ACC112 (cell line): ENCODE measurements at regions not wholly inside any gene's neighbourhood (a gene's known extent, or its start where the extent isn't known, plus 50 kb on each side); places are given as distances from the start of the nearest gene placed in this dataset.
"Not testable (repeated sequence)": the region's sequence is repeated elsewhere in the genome, so short reads cannot be mapped to it uniquely, and the experiment has no call there.

Experiments
- H2AFZ ChIP-seq: fragments of 200-600 bp; sonication (generic); one replicate; pipeline ENCODE4 v1.6.0; 2017; ENCODE audit warnings: antibody characterized with exemption, low read length; ENCODE audit not compliant: unreplicated experiment
- H3K27ac ChIP-seq: fragments of 200-600 bp; sonication (generic); 2 replicates; pipeline ENCODE4 v1.5.1; 2014; ENCODE audit warnings: low read depth, mild to moderate bottlenecking, antibody characterized with exemption, low read length, moderate library complexity
- H3K27me3 ChIP-seq: fragments of 200-600 bp; sonication (generic); 2 replicates; pipeline ENCODE4 v1.6.1; 2014; ENCODE audit warnings: mild to moderate bottlenecking, antibody characterized with exemption, low read length, moderate library complexity, mixed read lengths; ENCODE audit not compliant: insufficient read depth
- H3K36me3 ChIP-seq: fragments of 200-600 bp; sonication (generic); 2 replicates; pipeline ENCODE4 v1.6.1; 2016; ENCODE audit warnings: mild to moderate bottlenecking, antibody characterized with exemption, low read length, moderate library complexity, mixed read lengths; ENCODE audit not compliant: insufficient read depth
- H3K4me1 ChIP-seq: fragments of 200-600 bp; sonication (generic); one replicate; pipeline ENCODE4 v1.6.1; 2016; ENCODE audit warnings: low read length, mixed read lengths; ENCODE audit not compliant: insufficient read depth, unreplicated experiment, control insufficient read depth
- H3K4me3 ChIP-seq: fragments of 200-600 bp; sonication (generic); 2 replicates; pipeline ENCODE4 v1.5.1; 2014; ENCODE audit warnings: mild to moderate bottlenecking, low read depth, low read length
- H3K79me2 ChIP-seq: fragments of 200-600 bp; sonication (generic); one replicate; pipeline ENCODE4 v1.6.0; 2016; ENCODE audit warnings: low read length; ENCODE audit not compliant: control insufficient read depth, unreplicated experiment, insufficient read depth

- Histone ChIP-seq H3K27me3 (no peaks in the 10 kb centered on the region), H3K4me1 (peaks cover 15% of the 10 kb centered on the region), H2AFZ (no peak overlapping the region), H3K4me3 (no peak overlapping the region), H3K36me3 (no peaks in the 10 kb centered on the region), H3K27ac (peak overlapping the region; percentile 21; the same call in 1 of the 2 replicates), H3K79me2 (no peaks in the 10 kb centered on the region)
These were observed 67.1 kb upstream of the HSPB3 start for GRCh38 chr5:54388409-54388808.

- no peak overlapping the region for H3K4me3 ChIP-seq
- peaks cover 15% of the 10 kb centered on the region for H3K4me1 ChIP-seq
- H3K27me3 ChIP-seq, result no peaks in the 10 kb centered on the region
- no peaks in the 10 kb centered on the region for H3K79me2 ChIP-seq
- H3K36me3 ChIP-seq, result no peaks in the 10 kb centered on the region
- no peak overlapping the region for H3K27ac ChIP-seq
- no peak overlapping the region for H2AFZ ChIP-seq
These were observed 67.8 kb upstream of the HSPB3 start for GRCh38 chr5:54387659-54388232.

- Histone ChIP-seq H2AFZ (no peak overlapping the region), H3K36me3 (no peaks in the 10 kb centered on the region), H3K27ac (no peak overlapping the region), H3K4me1 (peaks cover 15% of the 10 kb centered on the region), H3K4me3 (no peak overlapping the region), H3K27me3 (no peaks in the 10 kb centered on the region), H3K79me2 (no peaks in the 10 kb centered on the region)
These were observed 68.5 kb upstream of the HSPB3 start for GRCh38 chr5:54387031-54387430.

- Histone ChIP-seq H2AFZ (no peak overlapping the region), H3K79me2 (no peaks in the 10 kb centered on the region), H3K27ac (no peak overlapping the region), H3K4me1 (peaks cover 15% of the 10 kb centered on the region), H3K4me3 (no peak overlapping the region), H3K27me3 (no peaks in the 10 kb centered on the region), H3K36me3 (no peaks in the 10 kb centered on the region)
These were observed 69.5 kb upstream of the HSPB3 start for GRCh38 chr5:54385994-54386393.

GRCh38 chr5:54384356-54384933 lies 71.1 kb upstream of the HSPB3 start:
- Histone ChIP-seq H3K36me3 (no peaks in the 10 kb centered on the region), H3K27ac (no peak overlapping the region), H3K4me1 (peaks cover 13% of the 10 kb centered on the region), H3K4me3 (no peak overlapping the region), H3K79me2 (no peaks in the 10 kb centered on the region), H3K27me3 (no peaks in the 10 kb centered on the region), H2AFZ (no peak overlapping the region)

GRCh38 chr5:54383941-54384340 lies 71.6 kb upstream of the HSPB3 start:
- Histone ChIP-seq H3K27ac (no peak overlapping the region), H3K79me2 (no peaks in the 10 kb centered on the region), H3K4me1 (peaks cover 13% of the 10 kb centered on the region)

DNA sequence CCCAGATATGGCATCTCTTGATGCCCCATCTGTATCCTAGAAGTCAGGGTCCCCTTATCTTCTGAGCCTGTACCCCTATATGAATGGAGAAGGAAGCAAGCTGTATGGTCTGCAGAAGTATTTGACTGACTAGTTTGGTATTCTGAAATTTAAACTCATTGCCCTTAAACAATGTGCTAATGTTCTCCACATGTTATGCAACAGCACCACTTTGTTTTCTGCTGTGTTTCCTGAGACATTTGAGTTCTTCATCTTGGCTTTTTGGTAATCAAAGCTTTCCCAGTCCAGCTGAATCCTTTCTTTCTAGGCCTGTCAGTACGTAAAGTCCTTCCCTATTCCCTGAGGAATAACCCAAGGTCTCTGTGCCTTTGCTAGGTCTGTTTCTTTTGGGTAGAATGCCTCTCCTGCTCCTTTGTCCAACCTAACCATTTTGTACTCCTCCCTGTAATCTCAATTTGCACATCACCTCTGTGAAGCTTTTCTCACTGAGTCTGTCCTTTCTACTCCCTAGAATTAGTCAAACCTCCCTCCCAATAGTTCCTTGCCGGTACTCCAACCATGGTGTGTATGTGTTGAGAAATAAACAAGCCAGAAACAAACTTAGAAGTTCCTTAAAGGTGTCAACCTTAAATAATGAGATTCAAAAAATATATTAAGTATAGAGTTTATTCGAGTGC lies 72.1 kb upstream of the HSPB3 start:
- Histone ChIP-seq H3K4me3 (no peak overlapping the region), H2AFZ (no peak overlapping the region), H3K36me3 (no peaks in the 10 kb centered on the region), H3K27me3 (no peaks in the 10 kb centered on the region), H3K4me1 (peaks cover 10% of the 10 kb centered on the region), H3K79me2 (no peaks in the 10 kb centered on the region), H3K27ac (no peak overlapping the region)

More at GRCh38 chr5:54383941-54384340, 71.6 kb upstream of the HSPB3 start:
- no peaks in the 10 kb centered on the region for H3K36me3 ChIP-seq
- no peak overlapping the region for H2AFZ ChIP-seq
- H3K4me3 ChIP-seq, result no peak overlapping the region
- no peaks in the 10 kb centered on the region for H3K27me3 ChIP-seq

- H3K27me3 ChIP-seq, H3K27ac ChIP-seq, H3K79me2 ChIP-seq, H3K4me3 ChIP-seq, H3K4me1 ChIP-seq, H3K36me3 ChIP-seq, H2AFZ ChIP-seq: not testable (repeated sequence)
These were observed 70.9 kb upstream of the ARL15 start for GRCh38 chr5:54381319-54381718.

- H3K27ac ChIP-seq, result no peak overlapping the region
- H3K4me3 ChIP-seq, result no peak overlapping the region
- H3K79me2 ChIP-seq, result no peaks in the 10 kb centered on the region
- H3K36me3 ChIP-seq, result no peaks in the 10 kb centered on the region
- no peaks in the 10 kb centered on the region for H3K4me1 ChIP-seq
- 0 out of 2 replicates have a peak, but pooled peaks cover 6% of the 10 kb centered on the region for H3K27me3 ChIP-seq
- H2AFZ ChIP-seq, result no peak overlapping the region
These were observed 69.2 kb upstream of the ARL15 start for GRCh38 chr5:54379590-54379989.

DNA sequence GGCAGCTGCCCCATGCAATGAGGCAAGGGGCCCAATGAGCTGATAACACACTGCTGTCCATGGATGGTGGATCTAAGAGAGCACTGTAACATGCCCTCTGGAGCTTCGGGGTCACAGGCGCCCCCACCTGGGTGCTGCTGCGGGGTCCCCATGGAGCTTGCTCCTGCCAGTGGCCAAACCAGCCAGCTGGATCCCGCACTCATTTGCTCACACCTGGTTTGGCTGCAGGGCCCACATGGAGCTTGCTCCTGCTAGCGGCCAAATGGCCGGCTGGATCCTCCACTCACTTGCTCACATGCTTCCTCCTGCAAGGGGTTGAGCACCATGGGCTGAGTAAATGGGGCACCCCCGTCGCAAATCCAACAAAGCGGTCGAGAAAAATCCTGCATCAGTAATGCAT lies 68.3 kb upstream of the ARL15 start:
- H3K4me3 ChIP-seq, result no peak overlapping the region
- no peaks in the 10 kb centered on the region for H3K79me2 ChIP-seq
- no peak overlapping the region for H3K27ac ChIP-seq
- no peaks in the 10 kb centered on the region for H3K4me1 ChIP-seq
- 0 out of 2 replicates have a peak, but pooled peaks cover 6% of the 10 kb centered on the region for H3K27me3 ChIP-seq
- H3K36me3 ChIP-seq, result no peaks in the 10 kb centered on the region
- H2AFZ ChIP-seq, result no peak overlapping the region

DNA sequence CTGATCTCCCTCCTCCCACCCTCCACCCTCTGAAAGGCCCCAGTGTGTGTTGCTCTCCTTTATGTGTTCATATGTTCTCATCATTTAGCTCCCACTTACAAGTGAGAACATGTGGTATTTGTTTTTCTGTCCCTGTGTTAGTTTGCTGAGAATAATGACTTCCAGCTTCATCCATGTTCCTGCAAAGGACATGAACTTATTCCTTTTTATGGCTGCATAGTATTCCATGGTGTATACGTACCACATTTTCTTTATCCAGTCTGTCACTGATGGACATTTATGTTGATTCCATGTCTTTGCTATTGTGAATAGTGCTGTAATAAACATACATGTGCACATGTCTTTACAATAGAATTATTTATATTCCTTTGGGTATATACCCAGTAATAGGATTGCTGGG lies 67.0 kb upstream of the ARL15 start:
- not testable (repeated sequence) for H3K4me1 ChIP-seq, H3K4me3 ChIP-seq, H3K36me3 ChIP-seq, H2AFZ ChIP-seq, H3K27me3 ChIP-seq, H3K79me2 ChIP-seq, H3K27ac ChIP-seq
